ENCODE measurements at regions not wholly inside any gene's neighbourhood (a gene's known extent, or its start where the extent isn't known, plus 50 kb on each side); places are given as distances from the start of the nearest gene placed in this dataset.
"Not testable (repeated sequence)": the region's sequence is repeated elsewhere in the genome, so short reads cannot be mapped to it uniquely, and the experiment has no call there.

GRCh38 chr11:122563761-122564160 lies 91.8 kb upstream of the UBASH3B start:
- no peak for TF ChIP-seq CTCF (IDR thresholded peaks at IDR 0.05; ENCODE audit: borderline replicate concordance, extremely low read depth, low read length, poor library complexity, severe bottlenecking)
- no peak for TF ChIP-seq EZH2 (IDR thresholded peaks at IDR 0.05; ENCODE audit: borderline replicate concordance, low read depth, low read length, severe bottlenecking)
- H3K9me3 ChIP-seq (ENCODE audit: insufficient read depth, low read length, severe bottlenecking): no peaks in the 10 kb centered on the region
- no peak for ATAC-seq (ENCODE audit: insufficient read depth, low read depth)
- no peak overlapping the region for H3K27ac ChIP-seq (ENCODE audit: low read length)
- H4K20me1 ChIP-seq (ENCODE audit: insufficient read depth, low read length): no peaks in the 10 kb centered on the region
- no peaks in the 10 kb centered on the region for H3K79me2 ChIP-seq (ENCODE audit: insufficient read depth, low read length)
- no peak for DNase-seq
- H2AFZ ChIP-seq (ENCODE audit: low read depth, low read length): no peak overlapping the region
- no peak overlapping the region for H3K4me3 ChIP-seq (ENCODE audit: low read depth in 1 of 2, low read length in 2 of 2)
- peaks cover 6% of the 10 kb centered on the region for H3K27me3 ChIP-seq (ENCODE audit: insufficient read depth, low read length, poor library complexity)
- H3K4me2 ChIP-seq (ENCODE audit: insufficient read depth, low read length): no peak overlapping the region
- H3K4me1 ChIP-seq (ENCODE audit: insufficient read depth, low read length): no peaks in the 10 kb centered on the region
- H3K36me3 ChIP-seq (ENCODE audit: insufficient read depth, low read length): no peaks in the 10 kb centered on the region
- no peak overlapping the region for H3K9ac ChIP-seq (ENCODE audit: low read depth, low read length)

GRCh38 chr11:122559734-122560382 lies 95.7 kb upstream of the UBASH3B start:
- H4K20me1 ChIP-seq (ENCODE audit: insufficient read depth, low read length): no peaks in the 10 kb centered on the region
- no peaks in the 10 kb centered on the region for H3K36me3 ChIP-seq (ENCODE audit: insufficient read depth, low read length)
- no peak overlapping the region for H3K4me2 ChIP-seq (ENCODE audit: insufficient read depth, low read length)
- no peak for ATAC-seq (ENCODE audit: insufficient read depth, low read depth)
- no peaks in the 10 kb centered on the region for H3K9me3 ChIP-seq (ENCODE audit: insufficient read depth, low read length, severe bottlenecking)
- no peak overlapping the region for H2AFZ ChIP-seq (ENCODE audit: low read depth, low read length)
- H3K27ac ChIP-seq (ENCODE audit: low read length): no peak overlapping the region
- no peak overlapping the region for H3K4me3 ChIP-seq (ENCODE audit: low read depth in 1 of 2, low read length in 2 of 2)
- H3K79me2 ChIP-seq (ENCODE audit: insufficient read depth, low read length): no peaks in the 10 kb centered on the region
- H3K27me3 ChIP-seq (ENCODE audit: insufficient read depth, low read length, poor library complexity): peaks cover 6% of the 10 kb centered on the region
- H3K4me1 ChIP-seq (ENCODE audit: insufficient read depth, low read length): no peaks in the 10 kb centered on the region
- H3K9ac ChIP-seq (ENCODE audit: low read depth, low read length): no peak overlapping the region
- DNase-seq: no peak
- TF ChIP-seq EZH2 (IDR thresholded peaks at IDR 0.05; ENCODE audit: borderline replicate concordance, low read depth, low read length, severe bottlenecking) (no peak), CTCF (IDR thresholded peaks at IDR 0.05; ENCODE audit: borderline replicate concordance, extremely low read depth, low read length, poor library complexity, severe bottlenecking) (no peak)

GRCh38 chr11:122559218-122559617 lies 96.3 kb upstream of the UBASH3B start:
- DNase-seq; H3K79me2 ChIP-seq (ENCODE audit: insufficient read depth, low read length); H3K4me3 ChIP-seq (ENCODE audit: low read depth in 1 of 2, low read length in 2 of 2); H2AFZ ChIP-seq (ENCODE audit: low read depth, low read length); H3K27me3 ChIP-seq (ENCODE audit: insufficient read depth, low read length, poor library complexity); H4K20me1 ChIP-seq (ENCODE audit: insufficient read depth, low read length); H3K9me3 ChIP-seq (ENCODE audit: insufficient read depth, low read length, severe bottlenecking); H3K4me2 ChIP-seq (ENCODE audit: insufficient read depth, low read length); H3K27ac ChIP-seq (ENCODE audit: low read length); H3K4me1 ChIP-seq (ENCODE audit: insufficient read depth, low read length); H3K9ac ChIP-seq (ENCODE audit: low read depth, low read length); ATAC-seq (ENCODE audit: insufficient read depth, low read depth); H3K36me3 ChIP-seq (ENCODE audit: insufficient read depth, low read length): not testable (repeated sequence)

- H3K4me2 ChIP-seq (ENCODE audit: insufficient read depth, low read length); DNase-seq; H3K9ac ChIP-seq (ENCODE audit: low read depth, low read length); H3K79me2 ChIP-seq (ENCODE audit: insufficient read depth, low read length); H3K27ac ChIP-seq (ENCODE audit: low read length); H3K27me3 ChIP-seq (ENCODE audit: insufficient read depth, low read length, poor library complexity); H4K20me1 ChIP-seq (ENCODE audit: insufficient read depth, low read length); H3K9me3 ChIP-seq (ENCODE audit: insufficient read depth, low read length, severe bottlenecking); H3K36me3 ChIP-seq (ENCODE audit: insufficient read depth, low read length); H3K4me1 ChIP-seq (ENCODE audit: insufficient read depth, low read length); H3K4me3 ChIP-seq (ENCODE audit: low read depth in 1 of 2, low read length in 2 of 2); ATAC-seq (ENCODE audit: insufficient read depth, low read depth); H2AFZ ChIP-seq (ENCODE audit: low read depth, low read length): not testable (repeated sequence)
Measured at GRCh38 chr11:122557163-122557562, 98.4 kb upstream of the UBASH3B start.
